Neural cell (in vitro differentiated cells): ENCODE measurements at regions not wholly inside any gene's neighbourhood (a gene's known extent, or its start where the extent isn't known, plus 50 kb on each side); places are given as distances from the start of the nearest gene placed in this dataset.

Experiments used
- H2AFZ ChIP-seq: fragments of 200-600, 300-800 bp; sonication (generic), shearing (Covaris generic); 2 replicates; pipeline ENCODE4 v1.6.0; 2014; ENCODE audit warnings: low read depth, mild to moderate bottlenecking, antibody characterized with exemption, low read length, moderate library complexity
- H3F3A ChIP-seq: fragments of 200-600 bp; shearing (Covaris generic); 2 replicates; pipeline ENCODE4 v1.6.1; 2016; ENCODE audit warnings: mild to moderate bottlenecking, moderate library complexity, mixed read lengths, antibody characterized with exemption, low read length; ENCODE audit not compliant: insufficient read depth, poor library complexity, severe bottlenecking
- H3K27ac ChIP-seq: fragments of 200-600, 300-800 bp; sonication (generic), shearing (Covaris generic); 2 replicates; pipeline ENCODE4 v1.5.1; 2014; ENCODE audit warnings: mild to moderate bottlenecking, low read length, moderate library complexity
- H3K27me3 ChIP-seq: fragments of 300-800, 200-600 bp; sonication (generic), shearing (Covaris generic); 2 replicates; pipeline ENCODE4 v1.6.0; 2014; ENCODE audit warnings: mild to moderate bottlenecking, low read depth, low read length, moderate library complexity; ENCODE audit not compliant: insufficient read depth
- H3K36me3 ChIP-seq: fragments of 300-800, 200-600 bp; sonication (generic), shearing (Covaris generic); 2 replicates; pipeline ENCODE4 v1.5.1; 2014; ENCODE audit warnings: mild to moderate bottlenecking, antibody characterized with exemption, low read length, moderate library complexity; ENCODE audit not compliant: insufficient read depth
- H3K4me2 ChIP-seq: fragments of 300-800, 200-600 bp; sonication (generic), shearing (Covaris generic); 2 replicates; pipeline ENCODE4 v1.6.0; 2014; ENCODE audit warnings: mild to moderate bottlenecking, low read length
- H3K4me3 ChIP-seq: fragments of 300-800, 200-600 bp; sonication (generic), shearing (Covaris generic); 2 replicates; pipeline ENCODE4 v1.5.1; 2014; ENCODE audit warnings: mild to moderate bottlenecking, low read length, moderate library complexity
- H3K79me2 ChIP-seq: fragments of 200-600 bp; shearing (Covaris generic); replicated peaks from 2 replicates; pipeline ENCODE4 v1.6.0; 2014; ENCODE audit warnings: mild to moderate bottlenecking, low read length, moderate library complexity; ENCODE audit not compliant: insufficient read depth
- H3K9ac ChIP-seq: fragments of 300-800, 200-600 bp; sonication (generic), shearing (Covaris generic); 2 replicates; pipeline ENCODE4 v1.6.1; 2016; ENCODE audit warnings: mild to moderate bottlenecking, low read length, mixed read lengths
- H3K9me2 ChIP-seq: fragments of 200-600 bp; shearing (Covaris generic); 2 replicates; pipeline ENCODE4 v1.6.1; 2016; ENCODE audit warnings: mild to moderate bottlenecking, low read length, mixed read lengths; ENCODE audit not compliant: insufficient read depth
- H3K9me3 ChIP-seq: fragments of 200-600, 300-800 bp; sonication (generic), shearing (Covaris generic); 2 replicates; pipeline ENCODE4 v1.6.1; 2016; ENCODE audit warnings: mild to moderate bottlenecking, mixed run types, low read length, moderate library complexity, mixed read lengths
- H4K20me1 ChIP-seq: fragments of 200-600 bp; shearing (Covaris generic); 2 replicates; pipeline ENCODE4 v1.6.1; 2016; ENCODE audit warnings: mild to moderate bottlenecking, mixed run types; ENCODE audit not compliant: insufficient read depth
- EP300 ChIP-seq: fragments of 450-650 bp; conservative IDR thresholded peaks from 2 replicates; pipeline ENCODE4 v1.6.1; 2014; ENCODE audit warnings: antibody characterized with exemption, mild to moderate bottlenecking, moderate library complexity; ENCODE audit not compliant: poor library complexity, severe bottlenecking
- EZH2 ChIP-seq: fragments of 200-600, 300-800 bp; shearing (Covaris generic), sonication (generic); IDR thresholded peaks from 2 replicates; pipeline ENCODE4 v1.6.1; 2014; ENCODE audit warnings: antibody characterized with exemption, low read length, borderline replicate concordance, mild to moderate bottlenecking; ENCODE audit not compliant: insufficient read depth, poor library complexity, severe bottlenecking
- MXI1 ChIP-seq: fragments of 450-650 bp; conservative IDR thresholded peaks from 2 replicates; pipeline ENCODE4 v1.6.1; 2014; ENCODE audit warnings: antibody characterized with exemption, mild to moderate bottlenecking; ENCODE audit not compliant: poor library complexity, severe bottlenecking
- POLR2AphosphoS5 ChIP-seq: IDR thresholded peaks from 2 replicates; pipeline ENCODE4 v1.6.1; 2012
- RAD21 ChIP-seq: fragments of 450-650 bp; conservative IDR thresholded peaks from 2 replicates; pipeline ENCODE4 v1.6.1; 2014; ENCODE audit warnings: antibody characterized with exemption, mild to moderate bottlenecking, moderate library complexity
- SMC3 ChIP-seq: fragments of 450-650 bp; conservative IDR thresholded peaks from 2 replicates; pipeline ENCODE4 v1.6.1; 2014; ENCODE audit warnings: antibody characterized with exemption, mild to moderate bottlenecking, moderate library complexity; ENCODE audit not compliant: poor library complexity
- TAF1 ChIP-seq: IDR thresholded peaks from 2 replicates; pipeline ENCODE4 v1.6.1; 2012; ENCODE audit warnings: low read depth
- TF ChIP-seq, protein P1 (sequence below): fragments of 450-650 bp; IDR thresholded peaks from 2 replicates; pipeline ENCODE4 v1.5.1; 2014; ENCODE audit warnings: antibody characterized with exemption, mild to moderate bottlenecking, moderate library complexity; ENCODE audit not compliant: poor library complexity, severe bottlenecking
- TF ChIP-seq, protein P2 (sequence below): IDR thresholded peaks from 2 replicates; pipeline ENCODE4 v1.6.1; 2012; ENCODE audit warnings: borderline replicate concordance

DNA sequence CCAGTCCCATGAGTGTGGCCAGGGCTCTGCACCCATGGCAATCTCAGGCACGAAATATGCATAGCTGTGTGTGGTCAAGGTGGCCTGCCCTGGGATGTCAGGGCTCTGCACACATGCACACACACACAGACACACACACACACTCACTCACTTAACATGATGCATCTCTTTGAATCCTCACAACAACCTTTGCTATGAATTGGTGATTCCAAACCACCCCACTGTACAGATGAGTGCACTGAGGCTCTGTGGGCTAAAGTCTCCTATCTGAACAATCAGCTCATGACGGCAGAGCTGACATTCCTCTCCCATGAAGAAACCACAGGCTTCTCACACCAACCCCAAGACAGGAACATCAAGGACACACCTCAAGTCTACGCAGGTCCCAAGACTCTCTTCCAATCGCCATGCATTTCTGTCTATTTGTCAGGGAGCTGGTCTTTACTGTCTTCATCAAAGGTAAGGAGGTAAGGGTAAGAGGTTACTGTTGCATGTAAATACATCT lies 131.6 kb downstream of the ETS2 start:
- no peaks in the 10 kb centered on the region for H3K9me2 ChIP-seq
- no peaks in the 10 kb centered on the region for H3K36me3 ChIP-seq
- no peaks in the 10 kb centered on the region for H3K79me2 ChIP-seq
- no peak overlapping the region for H2AFZ ChIP-seq
- peak overlapping the region; percentile 66 for H3K27ac ChIP-seq
- no peaks in the 10 kb centered on the region for H3K9me3 ChIP-seq
- H3K9ac ChIP-seq, result no peak overlapping the region
- peaks cover 5% of the 10 kb centered on the region for H3F3A ChIP-seq
- H3K27me3 ChIP-seq, result no peaks in the 10 kb centered on the region
- peak overlapping the region; percentile 31 for H3K4me2 ChIP-seq
- H4K20me1 ChIP-seq, result no peaks in the 10 kb centered on the region
- no peak for TF ChIP-seq EZH2
- TF ChIP-seq, protein P1, sequence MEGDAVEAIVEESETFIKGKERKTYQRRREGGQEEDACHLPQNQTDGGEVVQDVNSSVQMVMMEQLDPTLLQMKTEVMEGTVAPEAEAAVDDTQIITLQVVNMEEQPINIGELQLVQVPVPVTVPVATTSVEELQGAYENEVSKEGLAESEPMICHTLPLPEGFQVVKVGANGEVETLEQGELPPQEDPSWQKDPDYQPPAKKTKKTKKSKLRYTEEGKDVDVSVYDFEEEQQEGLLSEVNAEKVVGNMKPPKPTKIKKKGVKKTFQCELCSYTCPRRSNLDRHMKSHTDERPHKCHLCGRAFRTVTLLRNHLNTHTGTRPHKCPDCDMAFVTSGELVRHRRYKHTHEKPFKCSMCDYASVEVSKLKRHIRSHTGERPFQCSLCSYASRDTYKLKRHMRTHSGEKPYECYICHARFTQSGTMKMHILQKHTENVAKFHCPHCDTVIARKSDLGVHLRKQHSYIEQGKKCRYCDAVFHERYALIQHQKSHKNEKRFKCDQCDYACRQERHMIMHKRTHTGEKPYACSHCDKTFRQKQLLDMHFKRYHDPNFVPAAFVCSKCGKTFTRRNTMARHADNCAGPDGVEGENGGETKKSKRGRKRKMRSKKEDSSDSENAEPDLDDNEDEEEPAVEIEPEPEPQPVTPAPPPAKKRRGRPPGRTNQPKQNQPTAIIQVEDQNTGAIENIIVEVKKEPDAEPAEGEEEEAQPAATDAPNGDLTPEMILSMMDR, result no peak
- no peak overlapping the region for H3K4me3 ChIP-seq

DNA sequence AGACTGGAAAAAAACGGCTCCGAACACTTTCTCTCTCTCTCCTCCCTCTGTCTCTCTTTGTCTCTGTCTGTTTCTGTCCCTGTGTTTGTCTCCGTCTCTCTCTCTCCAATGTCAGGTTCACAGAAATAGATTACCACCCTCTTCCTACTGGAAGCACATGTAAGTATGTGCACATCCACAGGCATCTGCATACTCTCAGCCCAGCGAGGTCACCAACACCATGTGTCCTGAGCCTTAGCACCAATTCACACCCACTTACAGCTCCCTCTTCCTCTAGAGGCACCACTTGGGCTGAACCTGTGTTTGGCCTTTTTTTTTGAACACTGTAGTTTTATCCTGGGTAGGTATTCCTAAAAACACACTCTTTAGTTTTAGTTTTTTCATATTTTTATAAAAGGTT lies 130.5 kb downstream of the ETS2 start:
- Histone ChIP-seq H3K4me3 (no peak overlapping the region), H3F3A (peaks cover 5% of the 10 kb centered on the region), H3K9me2 (no peaks in the 10 kb centered on the region), H2AFZ (no peak overlapping the region), H4K20me1 (no peaks in the 10 kb centered on the region), H3K4me2 (no peak overlapping the region), H3K36me3 (no peaks in the 10 kb centered on the region), H3K9ac (no peak overlapping the region), H3K79me2 (no peaks in the 10 kb centered on the region), H3K27me3 (no peaks in the 10 kb centered on the region), H3K27ac (no peak overlapping the region), H3K9me3 (no peaks in the 10 kb centered on the region)
- TF ChIP-seq, protein P2, sequence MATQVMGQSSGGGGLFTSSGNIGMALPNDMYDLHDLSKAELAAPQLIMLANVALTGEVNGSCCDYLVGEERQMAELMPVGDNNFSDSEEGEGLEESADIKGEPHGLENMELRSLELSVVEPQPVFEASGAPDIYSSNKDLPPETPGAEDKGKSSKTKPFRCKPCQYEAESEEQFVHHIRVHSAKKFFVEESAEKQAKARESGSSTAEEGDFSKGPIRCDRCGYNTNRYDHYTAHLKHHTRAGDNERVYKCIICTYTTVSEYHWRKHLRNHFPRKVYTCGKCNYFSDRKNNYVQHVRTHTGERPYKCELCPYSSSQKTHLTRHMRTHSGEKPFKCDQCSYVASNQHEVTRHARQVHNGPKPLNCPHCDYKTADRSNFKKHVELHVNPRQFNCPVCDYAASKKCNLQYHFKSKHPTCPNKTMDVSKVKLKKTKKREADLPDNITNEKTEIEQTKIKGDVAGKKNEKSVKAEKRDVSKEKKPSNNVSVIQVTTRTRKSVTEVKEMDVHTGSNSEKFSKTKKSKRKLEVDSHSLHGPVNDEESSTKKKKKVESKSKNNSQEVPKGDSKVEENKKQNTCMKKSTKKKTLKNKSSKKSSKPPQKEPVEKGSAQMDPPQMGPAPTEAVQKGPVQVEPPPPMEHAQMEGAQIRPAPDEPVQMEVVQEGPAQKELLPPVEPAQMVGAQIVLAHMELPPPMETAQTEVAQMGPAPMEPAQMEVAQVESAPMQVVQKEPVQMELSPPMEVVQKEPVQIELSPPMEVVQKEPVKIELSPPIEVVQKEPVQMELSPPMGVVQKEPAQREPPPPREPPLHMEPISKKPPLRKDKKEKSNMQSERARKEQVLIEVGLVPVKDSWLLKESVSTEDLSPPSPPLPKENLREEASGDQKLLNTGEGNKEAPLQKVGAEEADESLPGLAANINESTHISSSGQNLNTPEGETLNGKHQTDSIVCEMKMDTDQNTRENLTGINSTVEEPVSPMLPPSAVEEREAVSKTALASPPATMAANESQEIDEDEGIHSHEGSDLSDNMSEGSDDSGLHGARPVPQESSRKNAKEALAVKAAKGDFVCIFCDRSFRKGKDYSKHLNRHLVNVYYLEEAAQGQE, result no peak
- TF ChIP-seq POLR2AphosphoS5 (no peak), EP300 (no peak), SMC3 (no peak), MXI1 (no peak), TAF1 (no peak)

DNA sequence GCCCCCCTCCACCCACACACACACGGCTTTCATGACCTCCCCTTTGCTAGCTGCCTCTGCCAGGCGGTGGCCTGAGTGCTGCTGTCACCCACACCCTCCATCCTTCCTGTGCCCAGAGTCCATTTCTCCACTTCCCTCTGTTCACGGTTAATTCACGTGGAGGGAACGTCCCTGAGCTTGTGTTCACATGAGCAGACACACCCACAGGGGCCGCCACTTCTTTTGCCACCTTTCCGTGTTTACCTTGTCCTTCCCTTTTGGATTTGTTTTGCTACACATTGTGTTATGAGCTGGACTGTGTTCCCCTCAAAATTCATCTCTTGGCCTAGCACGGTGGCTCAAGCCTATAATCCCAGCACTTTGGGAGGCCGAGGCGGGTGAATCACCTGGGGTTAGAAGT lies 128.0 kb downstream of the ETS2 start:
- Histone ChIP-seq H3K36me3 (no peaks in the 10 kb centered on the region), H4K20me1 (no peaks in the 10 kb centered on the region), H3K9me3 (no peaks in the 10 kb centered on the region), H3K9ac (no peak overlapping the region), H3F3A (peaks cover 5% of the 10 kb centered on the region), H2AFZ (no peak overlapping the region), H3K27ac (no peak overlapping the region), H3K4me2 (no peak overlapping the region), H3K4me3 (no peak overlapping the region), H3K79me2 (no peaks in the 10 kb centered on the region), H3K9me2 (no peaks in the 10 kb centered on the region), H3K27me3 (no peaks in the 10 kb centered on the region)
- no peak for TF ChIP-seq TAF1
- TF ChIP-seq, protein P2, result no peak
- TF ChIP-seq POLR2AphosphoS5, result no peak
- TF ChIP-seq EP300, result no peak
- no peak for TF ChIP-seq RAD21
- no peak for TF ChIP-seq SMC3
- TF ChIP-seq EZH2, result no peak
- TF ChIP-seq, protein P1, result no peak
- TF ChIP-seq MXI1, result no peak
